ENCODE measurements at regions not wholly inside any gene's neighbourhood (a gene's known extent, or its start where the extent isn't known, plus 50 kb on each side); places are given as distances from the start of the nearest gene placed in this dataset.

- TF ChIP-seq CTCF (IDR thresholded peaks at IDR 0.05; ENCODE audit: extremely low read depth, missing control alignments), result no peak
- no peak for DNase-seq (ENCODE audit: low spot score)
Observed at GRCh38 chr10:64518456-64518855, 997.3 kb downstream of the REEP3 start.

- DNase-seq (ENCODE audit: low spot score), result no peak
- no peak for TF ChIP-seq CTCF (IDR thresholded peaks at IDR 0.05; ENCODE audit: extremely low read depth, missing control alignments)
Observed at GRCh38 chr10:64519427-64519826, 998.2 kb downstream of the REEP3 start.

GRCh38 chr10:64519831-64520230 lies 998.6 kb downstream of the REEP3 start:
- no peak for TF ChIP-seq CTCF (IDR thresholded peaks at IDR 0.05; ENCODE audit: extremely low read depth, missing control alignments)
- no peak for DNase-seq (ENCODE audit: low spot score)

- TF ChIP-seq CTCF (IDR thresholded peaks at IDR 0.05; ENCODE audit: extremely low read depth, missing control alignments), result no peak
- no peak for DNase-seq (ENCODE audit: low spot score)
Observed at GRCh38 chr10:64523065-64523759, 1002.0 kb downstream of the REEP3 start.

GRCh38 chr10:64528294-64529002 lies 1007.2 kb downstream of the REEP3 start:
- no peak for TF ChIP-seq CTCF (IDR thresholded peaks at IDR 0.05; ENCODE audit: extremely low read depth, missing control alignments)
- no peak for DNase-seq (ENCODE audit: low spot score)

GRCh38 chr10:64529003-64529350 lies 1007.8 kb downstream of the REEP3 start:
- no peak for TF ChIP-seq CTCF (IDR thresholded peaks at IDR 0.05; ENCODE audit: extremely low read depth, missing control alignments)
- DNase-seq (ENCODE audit: low spot score), result no peak

GRCh38 chr10:64534616-64535015 lies 1013.4 kb downstream of the REEP3 start:
- DNase-seq (ENCODE audit: low spot score), result no peak

More at GRCh38 chr10:64534616-64535015, 1013.4 kb downstream of the REEP3 start:
- no peak for TF ChIP-seq CTCF (IDR thresholded peaks at IDR 0.05; ENCODE audit: extremely low read depth, missing control alignments)

All from GM20000 (cell line).